ENCODE measurements at regions not wholly inside any gene's neighbourhood (a gene's known extent, or its start where the extent isn't known, plus 50 kb on each side); places are given as distances from the start of the nearest gene placed in this dataset.

DNA sequence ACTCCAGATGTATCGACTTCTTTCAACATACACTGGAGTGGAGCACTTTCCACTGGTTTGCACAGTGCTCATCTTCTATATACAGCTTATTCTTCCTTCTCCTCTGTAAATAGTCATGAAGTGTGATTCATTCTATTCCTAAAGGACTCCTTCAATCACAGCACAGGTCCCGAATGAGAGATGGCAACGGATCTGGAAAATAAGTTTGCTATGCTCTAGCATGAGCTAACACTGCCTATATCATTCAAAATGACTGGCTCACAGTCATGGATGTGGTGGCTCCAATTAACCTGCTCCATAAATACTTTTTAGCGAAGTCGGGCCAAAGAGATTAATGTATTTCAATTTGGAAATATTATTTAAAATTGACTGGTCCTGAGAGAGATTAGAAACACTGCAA lies 272.1 kb upstream of the CDH6 start:
- TF ChIP-seq, protein P1, sequence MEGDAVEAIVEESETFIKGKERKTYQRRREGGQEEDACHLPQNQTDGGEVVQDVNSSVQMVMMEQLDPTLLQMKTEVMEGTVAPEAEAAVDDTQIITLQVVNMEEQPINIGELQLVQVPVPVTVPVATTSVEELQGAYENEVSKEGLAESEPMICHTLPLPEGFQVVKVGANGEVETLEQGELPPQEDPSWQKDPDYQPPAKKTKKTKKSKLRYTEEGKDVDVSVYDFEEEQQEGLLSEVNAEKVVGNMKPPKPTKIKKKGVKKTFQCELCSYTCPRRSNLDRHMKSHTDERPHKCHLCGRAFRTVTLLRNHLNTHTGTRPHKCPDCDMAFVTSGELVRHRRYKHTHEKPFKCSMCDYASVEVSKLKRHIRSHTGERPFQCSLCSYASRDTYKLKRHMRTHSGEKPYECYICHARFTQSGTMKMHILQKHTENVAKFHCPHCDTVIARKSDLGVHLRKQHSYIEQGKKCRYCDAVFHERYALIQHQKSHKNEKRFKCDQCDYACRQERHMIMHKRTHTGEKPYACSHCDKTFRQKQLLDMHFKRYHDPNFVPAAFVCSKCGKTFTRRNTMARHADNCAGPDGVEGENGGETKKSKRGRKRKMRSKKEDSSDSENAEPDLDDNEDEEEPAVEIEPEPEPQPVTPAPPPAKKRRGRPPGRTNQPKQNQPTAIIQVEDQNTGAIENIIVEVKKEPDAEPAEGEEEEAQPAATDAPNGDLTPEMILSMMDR (IDR thresholded peaks at IDR 0.05; ENCODE audit: low read depth, low read length) = no peak
- no peak for TF ChIP-seq POLR2A (IDR thresholded peaks at IDR 0.05; ENCODE audit: extremely low read depth, insufficient read length)
- TF ChIP-seq MAX (IDR thresholded peaks at IDR 0.05; ENCODE audit: low read depth, low read length) = no peak
- no peak for TF ChIP-seq MYC (IDR thresholded peaks at IDR 0.05; ENCODE audit: low read depth, low read length)
- H3K4me3 ChIP-seq (ENCODE audit: low read depth, low read length) = no peak overlapping the region
- no peak for DNase-seq (ENCODE audit: low read depth)

- DNase-seq (ENCODE audit: low read depth) = no peak
- TF ChIP-seq, protein P1 (IDR thresholded peaks at IDR 0.05; ENCODE audit: low read depth, low read length) = no peak
- TF ChIP-seq MYC (IDR thresholded peaks at IDR 0.05; ENCODE audit: low read depth, low read length) = no peak
- no peak for TF ChIP-seq MAX (IDR thresholded peaks at IDR 0.05; ENCODE audit: low read depth, low read length)
- no peak for TF ChIP-seq POLR2A (IDR thresholded peaks at IDR 0.05; ENCODE audit: extremely low read depth, insufficient read length)
- H3K4me3 ChIP-seq (ENCODE audit: low read depth, low read length) = no peak overlapping the region
Measured at GRCh38 chr5:30918171-30918570, 275.3 kb upstream of the CDH6 start.

DNA sequence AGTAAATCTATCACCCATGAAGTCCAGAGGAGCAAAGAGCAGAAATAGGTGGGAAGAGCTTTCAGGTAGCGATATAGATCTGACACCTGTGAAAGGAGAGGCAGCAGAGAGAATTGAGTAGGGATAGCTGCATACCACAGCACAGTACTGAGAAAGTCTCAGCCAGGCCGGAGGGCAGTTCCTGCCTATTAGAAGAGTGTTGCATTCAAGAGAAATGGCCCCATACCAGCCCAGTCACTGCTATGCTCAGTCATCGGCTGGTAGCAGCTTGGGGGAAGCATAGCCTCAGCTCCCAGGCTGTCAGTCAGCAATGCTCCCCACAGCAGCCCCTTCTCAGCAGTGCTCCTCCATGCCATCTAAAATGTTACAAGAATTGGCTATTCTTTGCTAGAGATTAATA lies 285.1 kb upstream of the CDH6 start:
- DNase-seq (ENCODE audit: low read depth) = no peak
- H3K4me3 ChIP-seq (ENCODE audit: low read depth, low read length) = no peak overlapping the region
- TF ChIP-seq MYC (IDR thresholded peaks at IDR 0.05; ENCODE audit: low read depth, low read length) = no peak
- TF ChIP-seq, protein P1 (IDR thresholded peaks at IDR 0.05; ENCODE audit: low read depth, low read length) = no peak
- TF ChIP-seq MAX (IDR thresholded peaks at IDR 0.05; ENCODE audit: low read depth, low read length) = no peak

- DNase-seq (ENCODE audit: low read depth) = no peak
- H3K4me3 ChIP-seq (ENCODE audit: low read depth, low read length) = no peak overlapping the region
- TF ChIP-seq, protein P1 (IDR thresholded peaks at IDR 0.05; ENCODE audit: low read depth, low read length) = no peak
- TF ChIP-seq MAX (IDR thresholded peaks at IDR 0.05; ENCODE audit: low read depth, low read length) = no peak
- TF ChIP-seq POLR2A (IDR thresholded peaks at IDR 0.05; ENCODE audit: extremely low read depth, insufficient read length) = no peak
- TF ChIP-seq MYC (IDR thresholded peaks at IDR 0.05; ENCODE audit: low read depth, low read length) = no peak
Measured at GRCh38 chr5:30900367-30900766, 293.1 kb upstream of the CDH6 start.

DNA sequence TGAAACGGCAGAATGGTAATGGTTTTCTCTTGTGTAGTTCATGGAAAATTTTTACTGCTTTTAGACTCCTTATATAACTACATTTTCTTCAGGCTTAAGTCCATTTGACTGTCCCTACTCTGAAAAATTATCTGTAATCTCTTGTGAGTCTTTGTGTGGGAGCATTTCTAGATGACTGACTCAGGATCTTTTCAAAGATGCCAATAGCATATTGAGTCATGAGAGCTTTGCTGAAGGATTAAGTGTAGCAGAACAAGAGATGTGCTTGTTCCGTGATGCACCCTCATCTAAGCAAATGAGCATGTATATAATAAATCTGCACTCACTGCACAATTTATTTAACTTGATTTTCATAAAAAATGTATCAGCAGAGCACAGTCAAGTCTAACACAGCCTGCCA lies 298.7 kb upstream of the CDH6 start:
- DNase-seq (ENCODE audit: low read depth) = no peak
- TF ChIP-seq MYC (IDR thresholded peaks at IDR 0.05; ENCODE audit: low read depth, low read length) (no peak), POLR2A (IDR thresholded peaks at IDR 0.05; ENCODE audit: extremely low read depth, insufficient read length) (no peak), MAX (IDR thresholded peaks at IDR 0.05; ENCODE audit: low read depth, low read length) (no peak)
- TF ChIP-seq, protein P1 (IDR thresholded peaks at IDR 0.05; ENCODE audit: low read depth, low read length) = no peak
- H3K4me3 ChIP-seq (ENCODE audit: low read depth, low read length) = no peak overlapping the region

DNA sequence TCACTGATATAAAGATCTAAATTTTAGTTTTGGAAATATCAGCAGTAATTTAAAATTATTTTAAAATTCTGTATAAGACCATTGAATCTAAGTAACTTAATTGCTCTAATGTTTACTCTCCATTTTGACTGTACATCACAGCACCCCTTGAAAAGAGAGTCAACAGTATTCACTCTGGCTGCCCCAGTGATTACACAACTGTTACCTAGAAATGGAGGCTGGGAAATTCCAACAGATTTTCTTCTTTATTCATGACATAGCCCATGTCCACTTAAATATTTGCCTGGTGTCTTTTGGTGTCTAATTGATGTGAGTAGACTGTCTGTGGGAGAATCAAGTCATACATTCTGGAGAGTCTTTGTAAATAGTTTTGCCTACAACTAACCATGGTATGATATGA lies 301.8 kb upstream of the CDH6 start:
- no peak for DNase-seq (ENCODE audit: low read depth)
- no peak overlapping the region for H3K4me3 ChIP-seq (ENCODE audit: low read depth, low read length)
- TF ChIP-seq, protein P1 (IDR thresholded peaks at IDR 0.05; ENCODE audit: low read depth, low read length) = no peak
- TF ChIP-seq POLR2A (IDR thresholded peaks at IDR 0.05; ENCODE audit: extremely low read depth, insufficient read length) (no peak), MYC (IDR thresholded peaks at IDR 0.05; ENCODE audit: low read depth, low read length) (no peak), MAX (IDR thresholded peaks at IDR 0.05; ENCODE audit: low read depth, low read length) (no peak)
